ENCODE measurements at regions not wholly inside any gene's neighbourhood (a gene's known extent, or its start where the extent isn't known, plus 50 kb on each side); places are given as distances from the start of the nearest gene placed in this dataset.

DNA sequence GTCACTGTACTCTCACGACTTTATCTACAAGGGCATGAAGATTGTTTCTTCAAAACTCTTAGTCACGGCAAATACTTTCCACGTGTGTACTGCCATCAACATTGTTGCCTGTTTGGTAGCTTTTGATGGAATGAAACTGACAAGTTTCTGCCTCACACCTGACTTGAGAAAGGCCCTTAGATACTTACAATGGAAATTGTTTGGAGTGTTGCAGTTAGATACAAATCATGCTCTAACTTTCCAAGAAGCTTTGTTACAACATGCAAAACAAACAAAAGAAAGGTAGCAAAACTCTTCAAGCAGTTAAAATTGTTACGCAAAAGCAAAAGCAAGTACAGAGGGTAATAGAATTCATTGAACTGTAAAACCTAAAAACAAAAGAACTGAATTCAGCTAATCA, 91.1 kb upstream of the TLE4 start:
- TF ChIP-seq, protein P1, sequence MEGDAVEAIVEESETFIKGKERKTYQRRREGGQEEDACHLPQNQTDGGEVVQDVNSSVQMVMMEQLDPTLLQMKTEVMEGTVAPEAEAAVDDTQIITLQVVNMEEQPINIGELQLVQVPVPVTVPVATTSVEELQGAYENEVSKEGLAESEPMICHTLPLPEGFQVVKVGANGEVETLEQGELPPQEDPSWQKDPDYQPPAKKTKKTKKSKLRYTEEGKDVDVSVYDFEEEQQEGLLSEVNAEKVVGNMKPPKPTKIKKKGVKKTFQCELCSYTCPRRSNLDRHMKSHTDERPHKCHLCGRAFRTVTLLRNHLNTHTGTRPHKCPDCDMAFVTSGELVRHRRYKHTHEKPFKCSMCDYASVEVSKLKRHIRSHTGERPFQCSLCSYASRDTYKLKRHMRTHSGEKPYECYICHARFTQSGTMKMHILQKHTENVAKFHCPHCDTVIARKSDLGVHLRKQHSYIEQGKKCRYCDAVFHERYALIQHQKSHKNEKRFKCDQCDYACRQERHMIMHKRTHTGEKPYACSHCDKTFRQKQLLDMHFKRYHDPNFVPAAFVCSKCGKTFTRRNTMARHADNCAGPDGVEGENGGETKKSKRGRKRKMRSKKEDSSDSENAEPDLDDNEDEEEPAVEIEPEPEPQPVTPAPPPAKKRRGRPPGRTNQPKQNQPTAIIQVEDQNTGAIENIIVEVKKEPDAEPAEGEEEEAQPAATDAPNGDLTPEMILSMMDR (conservative IDR thresholded peaks at IDR 0.05), result no peak
- TF ChIP-seq ZFX (IDR thresholded peaks at IDR 0.05), result no peak
